Activated CD4-positive, alpha-beta T cell treated with anti-CD3 and anti-CD28 coated beads, Interleukin-2, Interleukin-6, amounts not matched to agents 100 ng/mL and 50 ng/mL, durations not matched to agents 16 hours and 8 hours (primary cell): ENCODE measurements at regions not wholly inside any gene's neighbourhood (a gene's known extent, or its start where the extent isn't known, plus 50 kb on each side); places are given as distances from the start of the nearest gene placed in this dataset.
"Not testable (repeated sequence)": the region's sequence is repeated elsewhere in the genome, so short reads cannot be mapped to it uniquely, and the experiment has no call there.

Source experiments
- DNase-seq: peaks from one replicate; pipeline ENCODE4 v3.0.0-alpha.2; 2020

GRCh38 chr17:30686538-30687479 is 137.7 kb downstream of the CRLF3 start:
- DNase-seq = not testable (repeated sequence)

- not testable (repeated sequence) for DNase-seq
Measured at GRCh38 chr17:30682280-30682679, 142.2 kb downstream of the CRLF3 start.

DNA sequence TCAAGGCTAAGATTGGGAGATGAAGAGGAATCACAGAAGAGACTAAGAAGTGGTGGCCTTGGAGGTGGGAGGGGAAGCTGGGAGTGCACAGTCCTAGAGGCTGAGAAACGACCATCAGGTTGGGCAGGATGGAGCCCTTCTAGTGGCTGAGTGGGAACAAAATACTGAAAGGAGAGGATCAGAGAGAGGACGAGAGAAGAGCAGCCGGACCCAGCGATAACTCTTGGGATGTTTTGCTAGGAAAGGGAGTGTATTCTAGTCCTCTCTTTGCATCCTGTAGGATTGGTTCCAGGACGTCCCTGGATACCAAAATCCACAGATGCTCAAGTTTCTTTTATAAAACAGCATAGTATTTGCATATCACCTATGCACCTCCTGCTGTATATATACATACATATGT is 143.8 kb downstream of the CRLF3 start:
- DNase-seq = not testable (repeated sequence)

DNA sequence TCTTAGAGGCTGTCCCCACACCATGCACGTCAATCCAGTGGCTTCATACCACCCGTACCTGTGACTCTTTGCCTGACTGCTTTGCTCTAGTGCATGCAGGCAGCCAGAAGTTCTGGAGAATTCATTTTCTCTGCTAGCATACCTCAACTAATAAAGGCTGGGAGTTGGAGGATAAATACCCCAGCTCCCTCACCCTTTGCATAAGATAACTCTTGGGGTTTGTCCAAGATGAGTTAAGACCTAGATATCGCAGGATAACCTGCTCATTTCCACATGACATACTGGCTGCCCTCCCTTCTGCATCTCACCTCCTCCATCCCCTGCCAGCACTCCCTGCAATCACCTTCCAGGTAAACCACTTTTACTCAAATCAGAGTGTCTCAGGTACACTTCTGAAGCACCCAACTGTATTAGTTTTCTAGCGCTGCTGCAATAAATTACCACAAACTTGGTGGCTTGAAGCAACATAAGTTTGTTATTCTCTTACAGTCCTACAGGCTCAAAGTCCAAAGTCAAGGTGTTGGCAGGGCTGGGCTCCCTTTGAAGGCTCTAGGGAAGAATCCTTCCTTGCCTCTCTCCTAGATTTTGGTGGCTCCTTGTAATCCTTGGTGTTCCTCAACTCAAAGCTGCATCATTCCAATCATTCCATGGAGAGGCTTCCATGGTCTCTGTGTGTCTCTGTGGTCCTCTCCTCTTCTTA is 146.8 kb downstream of the CRLF3 start:
- DNase-seq = no peak

GRCh38 chr17:30675777-30676492 is 148.6 kb downstream of the CRLF3 start:
- not testable (repeated sequence) for DNase-seq

DNA sequence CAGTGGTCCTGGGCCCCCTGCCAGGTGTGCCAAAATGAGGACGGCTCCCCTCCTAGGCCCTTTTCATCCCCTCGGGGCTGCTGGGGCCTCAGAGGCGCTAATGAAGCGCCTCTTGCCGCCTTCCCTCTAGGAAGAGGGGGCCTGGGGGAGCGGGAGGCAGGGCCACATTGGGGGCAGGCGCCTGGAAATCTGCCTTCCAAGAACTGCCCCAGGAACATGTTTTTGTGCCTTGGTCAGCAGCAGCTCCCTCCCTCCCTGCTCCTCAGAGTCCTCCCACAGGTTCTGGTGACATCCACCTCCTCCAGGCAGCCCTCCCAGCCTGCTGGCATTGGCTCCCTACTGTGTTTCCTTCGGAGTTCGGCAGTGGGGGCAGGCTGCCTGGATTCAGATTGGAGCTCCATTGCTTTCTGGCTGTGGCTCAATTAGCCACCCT is 155.3 kb downstream of the CRLF3 start:
- DNase-seq = not testable (repeated sequence)

- DNase-seq = not testable (repeated sequence)
Measured at GRCh38 chr17:30668360-30669181, 155.9 kb downstream of the CRLF3 start.

GRCh38 chr17:30667657-30668359 is 156.7 kb downstream of the CRLF3 start:
- DNase-seq = not testable (repeated sequence)

- not testable (repeated sequence) for DNase-seq
Measured at GRCh38 chr17:30666838-30667656, 157.4 kb downstream of the CRLF3 start.

GRCh38 chr17:30663727-30664455 is 160.6 kb downstream of the CRLF3 start:
- DNase-seq = not testable (repeated sequence)

- DNase-seq = not testable (repeated sequence)
Measured at GRCh38 chr17:30657148-30657547, 167.3 kb downstream of the CRLF3 start.

GRCh38 chr17:30653038-30653437 is 171.5 kb downstream of the CRLF3 start:
- not testable (repeated sequence) for DNase-seq

GRCh38 chr17:30650149-30650548 is 172.9 kb downstream of the GOSR1 start:
- DNase-seq = not testable (repeated sequence)

GRCh38 chr17:30648015-30648620 is 170.9 kb downstream of the GOSR1 start:
- not testable (repeated sequence) for DNase-seq

DNA sequence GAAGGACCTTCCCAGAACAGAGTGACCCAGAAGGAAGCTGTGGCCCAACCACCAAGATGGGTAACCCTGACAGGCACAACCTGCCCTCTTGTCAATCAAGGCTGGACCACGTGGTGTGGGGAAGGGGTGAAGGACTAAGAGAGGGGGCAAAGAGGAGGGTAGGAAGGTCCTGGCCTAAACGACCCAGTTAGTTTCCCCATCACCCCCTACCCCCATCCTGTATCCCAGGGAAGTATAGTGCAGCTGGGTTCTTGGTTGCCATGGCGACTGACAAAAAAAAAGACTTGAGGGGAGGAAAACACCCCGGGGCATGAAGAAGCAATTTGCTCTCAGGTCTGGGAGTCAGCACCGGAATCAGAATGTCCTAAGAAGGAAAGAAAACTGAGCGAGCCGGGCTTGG is 168.7 kb downstream of the GOSR1 start:
- not testable (repeated sequence) for DNase-seq

- DNase-seq = peak; percentile 6
Measured at GRCh38 chr17:30644713-30645112, 167.5 kb downstream of the GOSR1 start.

- not testable (repeated sequence) for DNase-seq
Measured at GRCh38 chr17:30644287-30644686, 167.1 kb downstream of the GOSR1 start.

DNA sequence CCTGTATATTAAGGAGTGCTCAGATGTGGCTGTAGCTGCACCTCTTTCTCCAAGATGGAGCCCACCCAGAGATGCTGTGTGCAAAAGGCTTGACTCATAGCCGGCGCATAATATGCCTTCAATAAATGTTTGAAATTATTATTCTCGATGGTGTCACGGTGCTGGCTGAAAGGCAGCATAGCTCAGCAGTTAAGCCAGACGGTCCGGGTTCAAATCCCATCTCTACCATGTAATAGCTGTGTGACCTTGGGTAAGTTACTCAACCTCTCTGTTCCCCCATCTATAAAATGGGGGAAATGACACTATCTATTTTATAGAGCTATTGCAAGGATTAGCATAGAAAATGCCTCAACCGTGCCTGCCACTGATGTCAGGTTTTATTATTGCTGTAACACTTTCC is 164.2 kb downstream of the GOSR1 start:
- DNase-seq = not testable (repeated sequence)

GRCh38 chr17:30639391-30639790 is 162.2 kb downstream of the GOSR1 start:
- not testable (repeated sequence) for DNase-seq
